CD8-positive, alpha-beta memory T cell (primary cell): ENCODE measurements at regions not wholly inside any gene's neighbourhood (a gene's known extent, or its start where the extent isn't known, plus 50 kb on each side); places are given as distances from the start of the nearest gene placed in this dataset.

Experiments
- CTCF ChIA-PET: fragments of 350-600 bp; sonication (Branson Sonifier 250); formaldehyde crosslinking; loops from one replicate; lab custom pipeline; 2021; ENCODE audit warnings: antibody characterized with exemption; lab: Charles Lee
- POLR2A ChIA-PET: fragments of 350-600 bp; sonication (Branson Sonifier 250); formaldehyde crosslinking; loops from one replicate; lab custom pipeline; 2021; ENCODE audit warnings: antibody characterized with exemption; lab: Charles Lee
- DNase-seq, 5 donors: peaks; one replicate each; pipeline versions ENCODE4 v3.0.0 to v3.0.0-alpha.2; 2020 to 2022; ENCODE audit warnings: mixed read lengths in 1 of 5
- H3K27ac ChIP-seq: one replicate; pipeline ENCODE4 v1.7.0; 2013; ENCODE audit warnings: low read depth, mild to moderate bottlenecking, low read length, moderate library complexity
- H3K27me3 ChIP-seq: 2 replicates; pipeline ENCODE4 v1.7.0; 2013; ENCODE audit warnings: low read length, mild to moderate bottlenecking; ENCODE audit not compliant: insufficient read depth, poor library complexity, severe bottlenecking
- H3K36me3 ChIP-seq: 2 replicates; pipeline ENCODE4 v1.7.0; 2013; ENCODE audit warnings: mild to moderate bottlenecking, low read length, moderate library complexity; ENCODE audit not compliant: insufficient read depth
- H3K4me1 ChIP-seq: 2 replicates; pipeline ENCODE4 v1.7.0; 2013; ENCODE audit warnings: mild to moderate bottlenecking, low read length, moderate library complexity; ENCODE audit not compliant: insufficient read depth
- H3K4me3 ChIP-seq: 2 replicates; pipeline ENCODE4 v1.7.0; 2013; ENCODE audit warnings: mild to moderate bottlenecking, low read length
- H3K9me3 ChIP-seq: 2 replicates; pipeline ENCODE4 v1.7.0; 2013; ENCODE audit warnings: mild to moderate bottlenecking, low read length
- H3K27ac Mint-ChIP-seq, 8 donors: one replicate each; pipeline ENCODE4 v1.8.0; 2020 to 2021; ENCODE audit warnings: mixed read lengths in 8 of 8, mild to moderate bottlenecking in 6 of 8, inconsistent platforms in 3 of 8, moderate library complexity in 3 of 8
- H3K27me3 Mint-ChIP-seq, 2 donors: one replicate each; pipeline ENCODE4 v1.8.0; 2020 to 2021; ENCODE audit warnings: mixed read lengths in 2 of 2, mild to moderate bottlenecking in 1 of 2, moderate library complexity in 1 of 2
- H3K36me3 Mint-ChIP-seq, 3 donors: one replicate each; pipeline ENCODE4 v1.8.0; 2020 to 2021; ENCODE audit warnings: mixed read lengths in 3 of 3, inconsistent platforms in 1 of 3, mild to moderate bottlenecking in 1 of 3
- H3K4me1 Mint-ChIP-seq, 3 donors: one replicate each; pipeline ENCODE4 v1.8.0; 2020 to 2021; ENCODE audit warnings: mixed read lengths in 3 of 3, inconsistent platforms in 1 of 3, mild to moderate bottlenecking in 1 of 3
- H3K4me3 Mint-ChIP-seq, 7 donors: one replicate each; pipeline ENCODE4 v1.8.0; 2020 to 2021; ENCODE audit warnings: mixed read lengths in 7 of 7, mild to moderate bottlenecking in 6 of 7, moderate library complexity in 4 of 7, inconsistent platforms in 2 of 7
- H3K9me3 Mint-ChIP-seq, 5 donors: one replicate each; pipeline ENCODE4 v1.8.0; 2020 to 2022; ENCODE audit warnings: mixed read lengths in 5 of 5, mild to moderate bottlenecking in 3 of 5, moderate library complexity in 2 of 5, inconsistent platforms in 1 of 5

DNA sequence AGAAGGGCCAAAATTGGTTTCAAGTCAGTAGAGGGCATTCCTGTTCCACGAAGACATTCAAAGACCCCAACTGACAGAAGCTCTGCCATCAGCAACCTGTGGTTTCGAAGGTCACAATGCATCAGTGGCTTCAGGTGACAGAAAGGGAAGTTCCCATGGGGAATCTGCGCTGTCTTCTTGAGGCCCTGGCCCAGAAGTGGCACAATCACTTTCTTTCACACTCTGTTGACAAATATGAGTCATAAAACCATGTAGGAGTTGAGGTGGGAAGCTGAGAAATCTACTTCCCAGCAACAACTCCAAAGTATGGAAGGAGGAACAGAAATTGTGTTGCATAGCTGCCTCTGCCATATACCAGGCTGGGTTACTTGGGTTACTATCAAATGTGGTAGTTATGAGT is 621.1 kb upstream of the FANCL start:
- no peak overlapping the region for H3K4me3 ChIP-seq

DNA sequence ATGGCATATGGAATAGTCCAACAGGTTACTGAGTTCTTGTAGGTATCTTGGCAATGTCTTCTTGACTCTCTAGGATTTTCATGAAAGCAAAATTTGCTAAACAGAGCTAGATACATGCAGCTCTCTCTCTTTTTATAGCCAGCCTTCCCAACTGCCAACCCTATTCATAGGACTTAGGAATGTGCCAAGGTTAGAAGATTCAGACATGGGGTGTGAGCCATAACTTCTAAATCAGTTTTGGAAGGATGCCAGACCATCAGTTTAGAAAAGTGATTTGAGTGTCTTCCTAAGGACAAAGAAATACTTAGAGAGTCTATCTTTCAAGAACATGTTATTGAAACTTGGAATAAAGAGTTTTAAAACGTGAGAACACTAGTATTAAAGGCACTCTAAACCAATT is 619.5 kb upstream of the FANCL start:
- Mint-ChIP-seq H3K27me3 (no peaks in the 10 kb centered on the region), H3K36me3 (no peaks in the 10 kb centered on the region), H3K27ac (no peak overlapping the region), H3K4me3 (no peak overlapping the region), H3K9me3 (peaks cover 0 to 8% (median 4%) of the 10 kb centered on the region in 5 donors), H3K4me1 (no peaks in the 10 kb centered on the region)
- no peak for DNase-seq
- POLR2A ChIA-PET = no interaction called here
- Histone ChIP-seq H3K36me3 (no peaks in the 10 kb centered on the region), H3K9me3 (no peaks in the 10 kb centered on the region), H3K27ac (no peak overlapping the region), H3K4me3 (no peak overlapping the region), H3K4me1 (no peaks in the 10 kb centered on the region), H3K27me3 (no peaks in the 10 kb centered on the region)
- CTCF ChIA-PET = no interaction called here

More for the DNA sequence above, 621.1 kb upstream of the FANCL start:
- H3K27ac Mint-ChIP-seq = no peak overlapping the region
- no peaks in the 10 kb centered on the region for H3K36me3 ChIP-seq
- ChIA-PET CTCF (no interaction called here), POLR2A (no interaction called here)
- H3K36me3 Mint-ChIP-seq = no peaks in the 10 kb centered on the region
- H3K27me3 Mint-ChIP-seq = no peaks in the 10 kb centered on the region
- no peaks in the 10 kb centered on the region for H3K27me3 ChIP-seq
- peaks cover 0 to 7% (median 1%) of the 10 kb centered on the region in 5 donors for H3K9me3 Mint-ChIP-seq
- no peaks in the 10 kb centered on the region for H3K4me1 Mint-ChIP-seq
- no peak for DNase-seq
- H3K4me3 Mint-ChIP-seq = no peak overlapping the region
- H3K27ac ChIP-seq = no peak overlapping the region
- no peaks in the 10 kb centered on the region for H3K4me1 ChIP-seq
- no peaks in the 10 kb centered on the region for H3K9me3 ChIP-seq

DNA sequence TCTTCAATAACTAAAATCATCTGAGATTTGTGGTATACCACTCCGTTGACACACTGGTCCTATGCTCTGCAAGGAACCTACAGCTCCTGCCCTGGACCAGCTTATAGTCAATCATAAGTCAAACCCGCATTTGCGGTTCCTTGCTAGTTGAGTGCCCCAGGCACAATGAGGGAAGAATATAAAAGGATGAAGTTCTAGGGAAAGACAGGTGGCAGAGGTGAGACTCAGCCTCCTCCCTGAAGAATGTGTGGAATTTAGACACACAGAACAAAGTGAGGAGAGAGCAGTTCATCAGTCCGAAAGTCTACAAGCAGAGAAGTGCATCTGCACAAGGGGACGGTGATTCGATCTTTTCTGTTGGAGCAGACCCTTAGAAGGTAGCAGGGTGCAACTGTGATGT is 615.0 kb upstream of the FANCL start:
- H3K4me1 ChIP-seq = no peaks in the 10 kb centered on the region
- H3K9me3 ChIP-seq = no peaks in the 10 kb centered on the region
- H3K4me3 ChIP-seq = no peak overlapping the region
- Mint-ChIP-seq H3K27ac (no peak overlapping the region), H3K9me3 (peaks cover 0 to 8% (median 4%) of the 10 kb centered on the region in 5 donors), H3K27me3 (no peaks in the 10 kb centered on the region), H3K36me3 (no peaks in the 10 kb centered on the region), H3K4me1 (no peaks in the 10 kb centered on the region), H3K4me3 (no peak overlapping the region)
- ChIA-PET CTCF (no interaction called here), POLR2A (no interaction called here)
- H3K36me3 ChIP-seq = no peaks in the 10 kb centered on the region
- no peak overlapping the region for H3K27ac ChIP-seq
- DNase-seq = no peak
- no peaks in the 10 kb centered on the region for H3K27me3 ChIP-seq

DNA sequence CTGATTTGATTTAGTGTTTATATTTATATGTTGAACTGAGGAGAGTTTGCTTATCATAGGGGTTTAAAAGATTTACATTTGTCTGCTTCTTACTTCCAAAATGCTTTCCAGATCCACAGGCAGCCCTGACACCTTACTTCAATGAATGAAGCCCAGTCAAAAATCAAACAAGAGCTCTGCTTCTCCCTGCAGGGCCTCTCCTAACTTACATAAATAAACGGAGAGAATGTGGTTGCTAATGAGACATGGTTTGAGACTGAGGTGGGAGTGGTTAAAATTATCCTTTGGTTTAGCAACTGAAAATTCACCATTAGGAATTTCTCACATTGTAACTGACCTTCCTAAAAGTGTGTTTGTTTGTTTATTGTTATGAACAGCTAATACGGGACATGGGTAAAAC is 612.3 kb upstream of the FANCL start:
- H3K4me3 ChIP-seq = no peak overlapping the region
- H3K9me3 ChIP-seq = no peaks in the 10 kb centered on the region
- ChIA-PET POLR2A (no interaction called here), CTCF (no interaction called here)
- Mint-ChIP-seq H3K4me1 (no peaks in the 10 kb centered on the region), H3K36me3 (no peaks in the 10 kb centered on the region), H3K9me3 (peaks cover 0 to 8% (median 4%) of the 10 kb centered on the region in 5 donors), H3K4me3 (no peak overlapping the region), H3K27me3 (no peaks in the 10 kb centered on the region), H3K27ac (no peak overlapping the region)
- H3K4me1 ChIP-seq = no peaks in the 10 kb centered on the region
- no peak overlapping the region for H3K27ac ChIP-seq
- DNase-seq = no peak
- no peaks in the 10 kb centered on the region for H3K27me3 ChIP-seq
- no peaks in the 10 kb centered on the region for H3K36me3 ChIP-seq

DNA sequence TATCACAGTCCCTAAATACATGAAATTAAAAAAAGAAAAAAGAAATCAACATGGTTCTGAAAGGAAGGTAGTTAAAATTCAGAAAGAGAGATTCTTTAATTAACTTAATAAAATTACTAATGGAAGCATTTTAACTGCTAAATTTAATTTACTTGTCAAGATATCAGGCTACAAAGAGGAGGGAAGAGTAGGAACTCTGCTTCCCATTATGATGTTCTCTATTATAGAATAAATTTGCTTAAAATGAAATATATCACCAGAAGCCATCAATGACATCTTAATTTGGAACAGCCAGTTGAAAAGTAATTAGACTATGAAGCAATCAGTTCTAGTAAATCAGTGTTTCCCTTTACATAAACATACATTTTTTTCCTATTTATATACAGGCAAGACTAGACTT is 611.8 kb upstream of the FANCL start:
- no peak for DNase-seq
- ChIA-PET POLR2A (no interaction called here), CTCF (no interaction called here)
- H3K36me3 ChIP-seq = no peaks in the 10 kb centered on the region
- no peaks in the 10 kb centered on the region for H3K27me3 Mint-ChIP-seq
- H3K9me3 ChIP-seq = no peaks in the 10 kb centered on the region
- H3K4me3 ChIP-seq = no peak overlapping the region
- H3K4me1 ChIP-seq = no peaks in the 10 kb centered on the region
- no peak overlapping the region for H3K4me3 Mint-ChIP-seq
- H3K9me3 Mint-ChIP-seq = peaks cover 0 to 8% (median 4%) of the 10 kb centered on the region in 5 donors
- no peaks in the 10 kb centered on the region for H3K36me3 Mint-ChIP-seq
- H3K27me3 ChIP-seq = no peaks in the 10 kb centered on the region
- H3K4me1 Mint-ChIP-seq = no peaks in the 10 kb centered on the region
- no peak overlapping the region for H3K27ac ChIP-seq
- no peak overlapping the region for H3K27ac Mint-ChIP-seq

DNA sequence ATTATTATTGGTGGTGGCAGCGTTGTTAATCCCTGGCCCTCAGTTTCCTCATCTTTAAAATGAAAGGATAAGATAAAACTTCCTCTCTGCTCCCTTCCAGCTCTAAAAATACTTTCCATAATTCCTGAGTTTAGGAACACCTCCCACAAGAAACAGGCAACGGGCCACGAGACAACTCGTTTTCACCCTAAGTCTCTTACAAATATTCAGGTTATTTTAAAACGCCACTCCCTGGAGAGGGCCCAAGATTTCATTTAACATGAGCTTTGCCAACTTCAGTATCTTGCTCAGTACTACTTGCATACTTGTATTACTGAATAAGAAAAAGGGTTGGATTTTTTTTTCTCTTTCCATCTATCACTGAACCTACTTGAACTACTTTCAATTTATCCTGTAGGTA is 611.1 kb upstream of the FANCL start:
- CTCF ChIA-PET = no interaction called here
- no peaks in the 10 kb centered on the region for H3K36me3 Mint-ChIP-seq
- POLR2A ChIA-PET = no interaction called here
- H3K9me3 ChIP-seq = no peaks in the 10 kb centered on the region
- H3K36me3 ChIP-seq = no peaks in the 10 kb centered on the region
- no peak overlapping the region for H3K27ac Mint-ChIP-seq
- H3K27me3 Mint-ChIP-seq = no peaks in the 10 kb centered on the region
- H3K4me1 Mint-ChIP-seq = no peaks in the 10 kb centered on the region
- peaks cover 0 to 8% (median 4%) of the 10 kb centered on the region in 5 donors for H3K9me3 Mint-ChIP-seq
- no peak overlapping the region for H3K4me3 Mint-ChIP-seq
- no peaks in the 10 kb centered on the region for H3K4me1 ChIP-seq
- no peak overlapping the region for H3K4me3 ChIP-seq
- no peak for DNase-seq
- H3K27ac ChIP-seq = no peak overlapping the region
- no peaks in the 10 kb centered on the region for H3K27me3 ChIP-seq

DNA sequence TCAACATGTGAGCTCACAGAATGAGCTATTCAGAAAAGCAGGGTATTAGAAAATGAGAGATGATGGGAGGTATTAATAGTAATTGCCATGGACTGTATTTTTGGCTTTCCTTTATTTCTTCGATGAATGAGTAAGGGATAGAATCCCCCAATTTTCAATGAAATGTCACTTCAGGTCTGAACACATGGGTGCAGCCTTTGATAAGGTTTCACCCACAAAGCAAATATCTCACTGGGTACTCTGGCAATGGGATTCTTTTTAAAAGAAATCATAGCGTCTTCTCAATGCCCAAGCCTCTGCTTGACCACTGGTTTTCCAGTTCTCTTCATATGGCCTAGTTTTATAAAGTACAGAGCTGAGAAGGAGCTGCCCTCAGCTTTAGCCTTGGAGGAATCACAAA is 610.5 kb upstream of the FANCL start:
- no peak for DNase-seq
- no peaks in the 10 kb centered on the region for H3K4me1 ChIP-seq
- H3K4me3 Mint-ChIP-seq = no peak overlapping the region
- no peaks in the 10 kb centered on the region for H3K27me3 ChIP-seq
- H3K9me3 Mint-ChIP-seq = peaks cover 0 to 4% (median 0%) of the 10 kb centered on the region in 5 donors
- H3K36me3 ChIP-seq = no peaks in the 10 kb centered on the region
- H3K27me3 Mint-ChIP-seq = no peaks in the 10 kb centered on the region
- ChIA-PET CTCF (no interaction called here), POLR2A (no interaction called here)
- H3K27ac ChIP-seq = no peak overlapping the region
- H3K4me1 Mint-ChIP-seq = no peaks in the 10 kb centered on the region
- H3K4me3 ChIP-seq = no peak overlapping the region
- H3K36me3 Mint-ChIP-seq = no peaks in the 10 kb centered on the region
- no peaks in the 10 kb centered on the region for H3K9me3 ChIP-seq
- no peak overlapping the region for H3K27ac Mint-ChIP-seq

DNA sequence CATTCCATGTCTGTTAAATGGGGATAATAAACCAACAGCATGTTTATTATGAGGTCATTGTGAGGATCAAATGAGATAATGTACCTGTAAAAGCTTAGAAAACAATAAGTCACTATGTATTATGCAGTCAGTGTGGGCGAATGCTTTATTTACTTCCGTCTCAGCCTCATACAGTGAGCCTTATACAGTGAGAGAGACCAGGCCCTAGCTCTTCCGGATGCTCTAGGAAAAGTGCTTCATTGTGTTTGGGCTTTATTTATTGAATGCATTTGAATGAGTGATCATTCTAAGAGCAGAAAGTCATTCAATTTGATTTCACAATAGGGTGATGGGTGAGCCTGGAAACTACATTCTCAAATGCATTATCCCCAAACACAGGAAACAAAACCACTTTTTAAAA is 603.9 kb upstream of the FANCL start:
- no peaks in the 10 kb centered on the region for H3K36me3 ChIP-seq
- CTCF ChIA-PET = no interaction called here
- no peaks in the 10 kb centered on the region for H3K9me3 ChIP-seq
- no peaks in the 10 kb centered on the region for H3K4me1 ChIP-seq
- DNase-seq = no peak
- no peak overlapping the region for H3K4me3 Mint-ChIP-seq
- H3K36me3 Mint-ChIP-seq = no peaks in the 10 kb centered on the region
- POLR2A ChIA-PET = no interaction called here
- H3K27me3 ChIP-seq = no peaks in the 10 kb centered on the region
- H3K27ac ChIP-seq = no peak overlapping the region
- peaks cover 0 to 5% (median 0%) of the 10 kb centered on the region in 5 donors for H3K9me3 Mint-ChIP-seq
- no peaks in the 10 kb centered on the region for H3K4me1 Mint-ChIP-seq
- H3K27ac Mint-ChIP-seq = no peak overlapping the region
- peaks cover 0 to 2% of the 10 kb centered on the region in 2 donors for H3K27me3 Mint-ChIP-seq
- H3K4me3 ChIP-seq = no peak overlapping the region
